LNCaP clone FGC (cell line): ENCODE measurements at regions not wholly inside any gene's neighbourhood (a gene's known extent, or its start where the extent isn't known, plus 50 kb on each side); places are given as distances from the start of the nearest gene placed in this dataset.

Experiments
- DNase-seq: peaks from one replicate; pipeline ENCODE4 v3.0.0-alpha.2; 2011; ENCODE audit warnings: low read depth
- H3K4me3 ChIP-seq: 2 replicates; pipeline ENCODE4 v1.5.1; 2011; ENCODE audit warnings: mild to moderate bottlenecking, low read depth, low read length, control low read depth
- TF ChIP-seq, protein P1 (sequence below): IDR thresholded peaks from 2 replicates; pipeline ENCODE4 v1.5.1; 2012; ENCODE audit warnings: mild to moderate bottlenecking; ENCODE audit not compliant: control insufficient read depth, insufficient read depth; ENCODE audit errors: extremely low read depth

DNA sequence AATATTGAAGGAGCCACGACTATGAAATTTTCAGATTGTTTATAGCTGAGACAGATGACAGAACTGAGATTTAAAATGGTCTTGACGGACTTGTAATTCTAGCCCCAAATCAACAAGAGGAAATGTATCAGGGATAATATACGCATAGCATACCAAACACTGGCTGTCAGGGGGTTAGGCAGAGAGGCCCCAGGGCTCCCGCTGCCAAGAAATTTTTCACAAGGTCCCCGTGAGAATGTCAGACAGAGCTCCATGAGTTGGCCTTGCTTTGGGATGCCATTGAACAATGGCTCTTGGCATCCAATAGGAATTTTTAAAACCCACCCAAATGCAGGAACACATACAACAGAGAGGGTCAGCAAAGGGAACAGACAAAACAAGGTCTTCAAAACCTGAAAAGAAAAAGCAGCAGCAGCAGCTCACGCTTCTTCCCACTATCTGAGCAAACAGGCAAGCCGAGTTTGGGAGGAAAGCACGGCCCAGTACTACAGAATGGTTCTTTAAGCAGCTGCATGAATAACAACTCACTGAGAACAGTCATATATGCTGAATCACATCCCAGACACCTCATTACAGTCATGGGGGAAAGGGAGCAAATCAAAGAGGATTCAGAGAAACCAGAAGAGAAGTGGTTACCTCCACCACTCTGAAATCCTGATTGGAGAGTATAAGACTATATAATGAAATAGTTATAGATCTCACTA is 445.6 kb downstream of the RND3 start:
- no peak for DNase-seq
- no peak overlapping the region for H3K4me3 ChIP-seq
- TF ChIP-seq, protein P1, sequence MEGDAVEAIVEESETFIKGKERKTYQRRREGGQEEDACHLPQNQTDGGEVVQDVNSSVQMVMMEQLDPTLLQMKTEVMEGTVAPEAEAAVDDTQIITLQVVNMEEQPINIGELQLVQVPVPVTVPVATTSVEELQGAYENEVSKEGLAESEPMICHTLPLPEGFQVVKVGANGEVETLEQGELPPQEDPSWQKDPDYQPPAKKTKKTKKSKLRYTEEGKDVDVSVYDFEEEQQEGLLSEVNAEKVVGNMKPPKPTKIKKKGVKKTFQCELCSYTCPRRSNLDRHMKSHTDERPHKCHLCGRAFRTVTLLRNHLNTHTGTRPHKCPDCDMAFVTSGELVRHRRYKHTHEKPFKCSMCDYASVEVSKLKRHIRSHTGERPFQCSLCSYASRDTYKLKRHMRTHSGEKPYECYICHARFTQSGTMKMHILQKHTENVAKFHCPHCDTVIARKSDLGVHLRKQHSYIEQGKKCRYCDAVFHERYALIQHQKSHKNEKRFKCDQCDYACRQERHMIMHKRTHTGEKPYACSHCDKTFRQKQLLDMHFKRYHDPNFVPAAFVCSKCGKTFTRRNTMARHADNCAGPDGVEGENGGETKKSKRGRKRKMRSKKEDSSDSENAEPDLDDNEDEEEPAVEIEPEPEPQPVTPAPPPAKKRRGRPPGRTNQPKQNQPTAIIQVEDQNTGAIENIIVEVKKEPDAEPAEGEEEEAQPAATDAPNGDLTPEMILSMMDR, result no peak

DNA sequence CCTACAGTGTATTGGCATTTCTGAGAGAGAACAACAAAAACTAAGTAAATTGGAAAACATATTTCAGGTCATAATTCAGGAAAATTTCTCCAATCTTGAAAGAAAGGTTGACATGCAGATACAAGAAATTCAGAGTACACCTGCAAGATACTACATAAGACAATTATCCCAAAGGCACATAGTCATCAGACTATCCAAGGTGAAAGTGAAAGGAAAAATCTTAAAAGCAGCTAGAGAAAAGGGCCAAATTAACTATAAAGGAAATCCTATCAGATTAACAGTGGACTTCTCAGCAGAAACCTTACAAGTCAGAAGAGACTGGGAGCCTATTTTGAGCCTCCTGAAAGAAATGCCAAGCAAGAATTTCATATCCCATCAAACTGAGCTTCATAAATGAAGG is 449.0 kb upstream of the MMADHC start:
- no peak overlapping the region for H3K4me3 ChIP-seq
- TF ChIP-seq, protein P1, result no peak
- no peak for DNase-seq

DNA sequence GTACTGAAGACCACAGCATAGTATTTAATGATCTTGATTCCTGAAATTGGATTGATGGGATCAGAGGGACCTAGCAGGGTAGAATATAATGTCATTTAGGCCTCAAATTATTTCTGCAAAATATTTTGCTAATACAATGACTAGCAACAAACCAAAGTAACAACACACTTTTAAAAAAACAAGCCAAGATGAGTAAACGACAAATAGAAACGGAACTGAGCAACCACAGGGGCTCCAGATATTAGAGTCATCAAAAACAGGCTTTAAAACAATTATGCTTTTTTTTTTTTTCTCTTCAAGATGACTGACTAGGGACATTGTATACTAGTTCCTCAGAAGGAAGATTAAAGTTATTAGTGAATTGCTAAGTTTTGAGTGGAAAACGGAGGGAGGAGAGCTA is 447.1 kb upstream of the MMADHC start:
- TF ChIP-seq, protein P1, result no peak
- H3K4me3 ChIP-seq, result no peak overlapping the region
- DNase-seq, result no peak

DNA sequence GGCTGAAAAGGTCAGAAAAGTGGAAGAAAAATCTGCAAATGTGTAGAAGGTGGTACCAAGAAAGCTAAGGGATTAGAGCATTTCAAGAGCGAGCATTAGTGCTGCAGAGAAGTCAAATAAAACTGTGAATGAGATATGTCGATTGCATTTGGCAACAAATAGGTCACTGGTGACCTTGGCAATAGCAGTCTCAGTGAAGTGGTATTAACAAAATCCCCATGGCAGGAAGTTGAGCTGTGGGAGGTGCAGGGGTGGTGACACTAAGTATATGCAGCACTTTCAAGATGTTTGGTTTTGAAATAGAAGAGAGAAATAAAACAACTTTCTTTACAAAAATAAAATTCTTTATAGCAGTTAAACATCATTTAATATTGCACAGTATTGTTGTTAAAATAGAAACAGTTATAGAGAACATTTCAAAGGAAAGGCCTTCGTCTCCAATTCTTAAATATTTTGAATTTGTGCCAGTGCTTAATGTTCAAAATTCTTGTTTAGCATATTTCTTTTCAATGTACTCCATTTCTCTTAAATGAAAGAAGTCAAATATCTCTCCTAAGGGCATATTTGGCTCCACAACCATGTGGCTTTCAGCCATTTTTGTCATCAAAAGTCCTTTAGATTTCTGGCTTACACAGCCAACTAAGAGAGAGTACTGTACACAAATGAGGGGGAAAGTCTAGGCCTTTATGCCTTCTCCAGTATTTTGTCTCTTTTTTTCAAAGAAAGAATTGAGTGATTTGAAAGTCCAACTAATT is 443.0 kb upstream of the MMADHC start:
- TF ChIP-seq, protein P1, result no peak
- H3K4me3 ChIP-seq, result no peak overlapping the region
- no peak for DNase-seq

DNA sequence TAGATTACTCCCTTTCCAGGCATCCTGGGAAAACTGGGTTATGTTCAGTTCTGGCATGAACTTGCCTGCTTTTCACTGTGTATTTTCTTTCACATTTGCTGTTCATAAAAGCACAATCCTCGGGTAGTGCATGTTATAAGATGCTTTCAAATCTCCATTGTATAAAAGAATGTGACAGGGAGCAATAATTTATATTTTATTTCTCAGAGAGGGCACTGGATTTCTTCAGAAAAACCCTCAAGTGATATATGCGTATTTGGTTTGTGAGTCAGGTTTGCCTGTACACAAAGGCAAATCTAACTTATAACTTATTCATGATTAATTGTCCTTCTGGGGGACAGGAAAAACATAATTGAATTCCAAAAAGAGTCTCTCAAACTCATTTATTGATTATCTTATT is 440.7 kb upstream of the MMADHC start:
- no peak for DNase-seq
- H3K4me3 ChIP-seq, result no peak overlapping the region
- TF ChIP-seq, protein P1, result no peak

DNA sequence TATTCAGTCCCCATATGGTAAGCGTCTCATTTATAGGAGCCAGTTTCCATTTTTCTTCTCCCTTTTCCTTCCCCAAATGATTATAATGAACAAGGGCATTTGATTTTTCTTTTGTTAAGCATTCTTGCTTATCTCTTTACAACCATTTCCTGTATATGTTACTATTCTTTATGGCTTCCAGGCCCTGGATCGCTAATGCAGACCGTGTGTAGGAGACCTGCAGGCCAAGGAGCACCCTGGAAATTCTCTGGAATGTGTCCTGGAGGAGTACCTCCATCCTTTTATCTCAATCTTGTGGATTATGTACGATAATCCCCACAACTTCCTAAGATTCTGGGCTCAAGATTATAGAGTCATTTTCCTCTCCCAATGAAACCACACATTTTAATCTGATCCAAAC is 439.6 kb upstream of the MMADHC start:
- no peak overlapping the region for H3K4me3 ChIP-seq
- DNase-seq, result no peak
- TF ChIP-seq, protein P1, result no peak
